K562 (cell line): ENCODE measurements at regions not wholly inside any gene's neighbourhood (a gene's known extent, or its start where the extent isn't known, plus 50 kb on each side); places are given as distances from the start of the nearest gene placed in this dataset.

Source experiments
- ADNP ChIP-seq: fragments of 200-800 bp; sonication (Bioruptor generic); IDR thresholded peaks from 2 replicates; pipeline ENCODE4 v1.6.1; 2016; ENCODE audit warnings: missing genetic modification characterization, missing compliant biosample characterization
- ESRRA ChIP-seq: fragments of 450-650 bp; IDR thresholded peaks from 2 replicates; pipeline ENCODE4 v1.6.1; 2014; ENCODE audit warnings: low read depth, mild to moderate bottlenecking, moderate library complexity, borderline replicate concordance
- ESRRB ChIP-seq: fragments of 250-450 bp; sonication (Bioruptor Pico); IDR thresholded peaks from 2 replicates; pipeline ENCODE4 v1.5.0; 2020; ENCODE audit warnings: mild to moderate bottlenecking, moderate library complexity, borderline replicate concordance
- FOXP1 ChIP-seq: sonication (generic); formaldehyde crosslinking; IDR thresholded peaks from 2 replicates; pipeline ENCODE4 v1.8.0; 2022; ENCODE audit warnings: mild to moderate bottlenecking, missing genetic modification reagents
- MTF1 ChIP-seq: fragments of 250-450 bp; sonication (Bioruptor Pico); IDR thresholded peaks from 2 replicates; pipeline ENCODE4 v1.9.0; 2021; ENCODE audit warnings: moderate library complexity, mild to moderate bottlenecking, inconsistent platforms, borderline replicate concordance
- NR2F6 ChIP-seq: fragments of 450-650 bp; formaldehyde crosslinking; IDR thresholded peaks from 2 replicates; pipeline ENCODE4 v1.4.0; 2020; ENCODE audit warnings: mild to moderate bottlenecking
- NUFIP1 ChIP-seq: fragments of 450-650 bp; IDR thresholded peaks from 2 replicates; pipeline ENCODE4 v1.6.1; 2018; ENCODE audit not compliant: partially characterized antibody
- POLR3A ChIP-seq: IDR thresholded peaks from 2 replicates; pipeline ENCODE4 v1.6.1; 2011; ENCODE audit warnings: borderline replicate concordance, mild to moderate bottlenecking, moderate library complexity; ENCODE audit not compliant: insufficient read length, insufficient read depth; ENCODE audit errors: extremely low read depth
- SAP30 ChIP-seq: fragments of 200-600 bp; sonication (generic); IDR thresholded peaks from 2 replicates; pipeline ENCODE4 v1.6.1; 2012; ENCODE audit warnings: borderline replicate concordance, low read depth, mild to moderate bottlenecking, moderate library complexity, low read length, control low read depth, inconsistent platforms; ENCODE audit not compliant: insufficient read depth, poor library complexity, severe bottlenecking
- TCF15 ChIP-seq: fragments of 250-450 bp; sonication (Bioruptor Pico); IDR thresholded peaks from 2 replicates; pipeline ENCODE4 v1.8.0; 2022; ENCODE audit warnings: moderate library complexity, mild to moderate bottlenecking, inconsistent platforms
- TRIM28 ChIP-seq: fragments of 450-650 bp; IDR thresholded peaks from 2 replicates; pipeline ENCODE4 v1.6.1; 2017
- ZBTB1 ChIP-seq: sonication (generic); formaldehyde crosslinking; IDR thresholded peaks from 2 replicates; pipeline ENCODE4 v1.8.1; 2023; ENCODE audit warnings: missing genetic modification reagents, low read depth, mild to moderate bottlenecking, borderline replicate concordance
- ZNF146 ChIP-seq: IDR thresholded peaks from one replicate; pipeline ENCODE4 v1.6.1; 2018; ENCODE audit warnings: missing compliant biosample characterization; ENCODE audit not compliant: unreplicated experiment
- ZNF444 ChIP-seq: fragments of 250-450 bp; sonication (Bioruptor Pico); IDR thresholded peaks from 2 replicates; pipeline ENCODE4 v1.4.0; 2020; ENCODE audit warnings: mild to moderate bottlenecking, moderate library complexity
- ZNF561 ChIP-seq: fragments of 450-650 bp; formaldehyde crosslinking; conservative IDR thresholded peaks from 2 replicates; pipeline ENCODE4 v1.4.0; 2020; ENCODE audit warnings: mild to moderate bottlenecking, moderate library complexity
- ZNF696 ChIP-seq: fragments of 250-450 bp; sonication (Bioruptor Pico); conservative IDR thresholded peaks from 2 replicates; pipeline ENCODE4 v1.4.0; 2020; ENCODE audit warnings: mild to moderate bottlenecking, moderate library complexity
- ZNF766 ChIP-seq: fragments of 200-800 bp; sonication (Bioruptor generic); conservative IDR thresholded peaks from 2 replicates; pipeline ENCODE4 v1.6.1; 2016; ENCODE audit warnings: missing genetic modification characterization, missing compliant biosample characterization
- TF ChIP-seq, protein P1 (sequence below): sonication (generic); formaldehyde crosslinking; IDR thresholded peaks from 2 replicates; pipeline ENCODE4 v1.8.1; 2023; ENCODE audit warnings: mild to moderate bottlenecking, missing genetic modification reagents
- TF ChIP-seq, protein P2 (sequence below): fragments of 250-450 bp; sonication (Bioruptor Pico); IDR thresholded peaks from 2 replicates; pipeline ENCODE4 v1.6.1; 2021; ENCODE audit warnings: mild to moderate bottlenecking

GRCh38 chr3:194070634-194071409, 65.1 kb upstream of the HES1 start (continued):
- TF ChIP-seq, protein P1, sequence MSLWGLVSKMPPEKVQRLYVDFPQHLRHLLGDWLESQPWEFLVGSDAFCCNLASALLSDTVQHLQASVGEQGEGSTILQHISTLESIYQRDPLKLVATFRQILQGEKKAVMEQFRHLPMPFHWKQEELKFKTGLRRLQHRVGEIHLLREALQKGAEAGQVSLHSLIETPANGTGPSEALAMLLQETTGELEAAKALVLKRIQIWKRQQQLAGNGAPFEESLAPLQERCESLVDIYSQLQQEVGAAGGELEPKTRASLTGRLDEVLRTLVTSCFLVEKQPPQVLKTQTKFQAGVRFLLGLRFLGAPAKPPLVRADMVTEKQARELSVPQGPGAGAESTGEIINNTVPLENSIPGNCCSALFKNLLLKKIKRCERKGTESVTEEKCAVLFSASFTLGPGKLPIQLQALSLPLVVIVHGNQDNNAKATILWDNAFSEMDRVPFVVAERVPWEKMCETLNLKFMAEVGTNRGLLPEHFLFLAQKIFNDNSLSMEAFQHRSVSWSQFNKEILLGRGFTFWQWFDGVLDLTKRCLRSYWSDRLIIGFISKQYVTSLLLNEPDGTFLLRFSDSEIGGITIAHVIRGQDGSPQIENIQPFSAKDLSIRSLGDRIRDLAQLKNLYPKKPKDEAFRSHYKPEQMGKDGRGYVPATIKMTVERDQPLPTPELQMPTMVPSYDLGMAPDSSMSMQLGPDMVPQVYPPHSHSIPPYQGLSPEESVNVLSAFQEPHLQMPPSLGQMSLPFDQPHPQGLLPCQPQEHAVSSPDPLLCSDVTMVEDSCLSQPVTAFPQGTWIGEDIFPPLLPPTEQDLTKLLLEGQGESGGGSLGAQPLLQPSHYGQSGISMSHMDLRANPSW (CRISPR knock-in tag), result no peak
- no peak for TF ChIP-seq MTF1 (CRISPR knock-in tag)
- no peak for TF ChIP-seq FOXP1 (CRISPR knock-in tag)
- no peak for TF ChIP-seq ZNF444 (CRISPR knock-in tag)
- no peak for TF ChIP-seq ZNF766
- TF ChIP-seq ZNF696 (CRISPR knock-in tag), result no peak
- no peak for TF ChIP-seq NR2F6
- no peak for TF ChIP-seq POLR3A
- TF ChIP-seq NUFIP1, result peak; percentile 72
- TF ChIP-seq ZNF146 (CRISPR knock-in tag), result no peak
- no peak for TF ChIP-seq ZNF561 (CRISPR knock-in tag)
- TF ChIP-seq TCF15, result no peak
- TF ChIP-seq ADNP, result no peak
- TF ChIP-seq, protein P2, sequence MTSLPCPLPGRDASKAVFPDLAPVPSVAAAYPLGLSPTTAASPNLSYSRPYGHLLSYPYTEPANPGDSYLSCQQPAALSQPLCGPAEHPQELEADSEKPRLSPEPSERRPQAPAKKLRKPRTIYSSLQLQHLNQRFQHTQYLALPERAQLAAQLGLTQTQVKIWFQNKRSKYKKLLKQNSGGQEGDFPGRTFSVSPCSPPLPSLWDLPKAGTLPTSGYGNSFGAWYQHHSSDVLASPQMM, result no peak
- peak; percentile 57; the same call in 1 of the 2 replicates for TF ChIP-seq TRIM28
- TF ChIP-seq ESRRB (CRISPR knock-in tag), result no peak
- peak; percentile 53; the same call in 1 of the 2 replicates for TF ChIP-seq ZBTB1 (CRISPR knock-in tag)
- TF ChIP-seq SAP30, result no peak
- peak; percentile 75; the same call in 1 of the 2 replicates for TF ChIP-seq ESRRA
